ENCODE measurements at regions not wholly inside any gene's neighbourhood (a gene's known extent, or its start where the extent isn't known, plus 50 kb on each side); places are given as distances from the start of the nearest gene placed in this dataset.

- RAD21 ChIA-PET (ENCODE audit: unreplicated experiment), result no interaction called here
- WGBS (ENCODE audit: insufficient coverage, insufficient replicate concordance, low lambda C conversion rate, missing lambda C conversion rate), result 18% methylated on average over 2 of the region's 2 CpGs
- in situ Hi-C loops (cut with MboI) (no loop called here), intact Hi-C loops (cut with micrococcal nuclease; ENCODE audit: unreplicated experiment) (no loop called here)
- H4K20me1 ChIP-seq (ENCODE audit: control insufficient read depth, insufficient read depth), result no peaks in the 10 kb centered on the region
- no peak overlapping the region for H3K27ac ChIP-seq (ENCODE audit: control insufficient read depth, insufficient read depth)
- no peaks in the 10 kb centered on the region for H3K27me3 ChIP-seq (replicated peaks in 1 of 2; ENCODE audit: control insufficient read depth in 2 of 2, insufficient read depth in 2 of 2, low read length in 1 of 2)
- H3K36me3 ChIP-seq (ENCODE audit: control insufficient read depth in 2 of 2, insufficient read depth in 2 of 2, low read length in 1 of 2), result no peaks in the 10 kb centered on the region
- DNase-seq (ENCODE audit: low read depth, low spot score) (no peak), FAIRE-seq (no peak), ATAC-seq (no peak)
- CTCF ChIA-PET, result no interaction called here
- no peak overlapping the region for H3K4me3 ChIP-seq
- H3K79me2 ChIP-seq (ENCODE audit: control insufficient read depth, insufficient read depth, low read length), result no peaks in the 10 kb centered on the region
- no peaks in the 10 kb centered on the region for H3K4me1 ChIP-seq (ENCODE audit: control insufficient read depth, insufficient read depth, low read length)
- no TSS peak for BruUV-seq (replicated peaks)
- POLR2A ChIA-PET, result no interaction called here
- H3K4me2 ChIP-seq (ENCODE audit: control insufficient read depth, insufficient read depth), result no peak overlapping the region
- no peak overlapping the region for H3K9ac ChIP-seq (ENCODE audit: control insufficient read depth, insufficient read depth, low read length)
- TF ChIP-seq ZSCAN29 (IDR thresholded peaks at IDR 0.05), result no peak
- TF ChIP-seq, protein P1, sequence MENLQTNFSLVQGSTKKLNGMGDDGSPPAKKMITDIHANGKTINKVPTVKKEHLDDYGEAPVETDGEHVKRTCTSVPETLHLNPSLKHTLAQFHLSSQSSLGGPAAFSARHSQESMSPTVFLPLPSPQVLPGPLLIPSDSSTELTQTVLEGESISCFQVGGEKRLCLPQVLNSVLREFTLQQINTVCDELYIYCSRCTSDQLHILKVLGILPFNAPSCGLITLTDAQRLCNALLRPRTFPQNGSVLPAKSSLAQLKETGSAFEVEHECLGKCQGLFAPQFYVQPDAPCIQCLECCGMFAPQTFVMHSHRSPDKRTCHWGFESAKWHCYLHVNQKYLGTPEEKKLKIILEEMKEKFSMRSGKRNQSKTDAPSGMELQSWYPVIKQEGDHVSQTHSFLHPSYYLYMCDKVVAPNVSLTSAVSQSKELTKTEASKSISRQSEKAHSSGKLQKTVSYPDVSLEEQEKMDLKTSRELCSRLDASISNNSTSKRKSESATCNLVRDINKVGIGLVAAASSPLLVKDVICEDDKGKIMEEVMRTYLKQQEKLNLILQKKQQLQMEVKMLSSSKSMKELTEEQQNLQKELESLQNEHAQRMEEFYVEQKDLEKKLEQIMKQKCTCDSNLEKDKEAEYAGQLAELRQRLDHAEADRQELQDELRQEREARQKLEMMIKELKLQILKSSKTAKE (IDR thresholded peaks at IDR 0.05; ENCODE audit: low read depth, poor library complexity, severe bottlenecking), result no peak
- no peak for TF ChIP-seq CHD2 (IDR thresholded peaks at IDR 0.05; ENCODE audit: borderline replicate concordance, low read depth, low read length)
- no peak overlapping the region for H2AFZ ChIP-seq (ENCODE audit: control insufficient read depth, low read depth, low read length)
- SMC1A ChIA-PET (ENCODE audit: uncharacterized antibody, unreplicated experiment), result interaction anchor here (0.7 kb wide), 1 partner anchor 31 kb away, joined by 3 read pairs; no protein-coding TSS in a partner anchor
- no peaks in the 10 kb centered on the region for H3K9me3 ChIP-seq (replicated peaks; ENCODE audit: control insufficient read depth, insufficient read depth, low read length)
These were observed 84.4 kb upstream of the ID4 start for GRCh38 chr6:19752746-19753145.

- SMC1A ChIA-PET (ENCODE audit: uncharacterized antibody, unreplicated experiment), result no interaction called here
- Histone ChIP-seq H3K27me3 (replicated peaks in 1 of 2; ENCODE audit: control insufficient read depth in 2 of 2, insufficient read depth in 2 of 2, low read length in 1 of 2) (no peaks in the 10 kb centered on the region), H2AFZ (ENCODE audit: control insufficient read depth, low read depth, low read length) (no peak overlapping the region), H4K20me1 (ENCODE audit: control insufficient read depth, insufficient read depth) (no peaks in the 10 kb centered on the region), H3K79me2 (ENCODE audit: control insufficient read depth, insufficient read depth, low read length) (no peaks in the 10 kb centered on the region), H3K9ac (ENCODE audit: control insufficient read depth, insufficient read depth, low read length) (no peak overlapping the region), H3K4me1 (ENCODE audit: control insufficient read depth, insufficient read depth, low read length) (no peaks in the 10 kb centered on the region), H3K4me2 (ENCODE audit: control insufficient read depth, insufficient read depth) (no peak overlapping the region), H3K36me3 (ENCODE audit: control insufficient read depth in 2 of 2, insufficient read depth in 2 of 2, low read length in 1 of 2) (no peaks in the 10 kb centered on the region), H3K4me3 (no peak overlapping the region), H3K9me3 (replicated peaks; ENCODE audit: control insufficient read depth, insufficient read depth, low read length) (no peaks in the 10 kb centered on the region), H3K27ac (ENCODE audit: control insufficient read depth, insufficient read depth) (no peak overlapping the region)
- FAIRE-seq (no peak), DNase-seq (ENCODE audit: low read depth, low spot score) (no peak), ATAC-seq (no peak)
- in situ Hi-C loops (cut with MboI) (no loop called here), intact Hi-C loops (cut with micrococcal nuclease; ENCODE audit: unreplicated experiment) (no loop called here)
- TF ChIP-seq HSF1 (IDR thresholded peaks at IDR 0.05; ENCODE audit: low read depth, low read length) (no peak), NR2F1 (conservative IDR thresholded peaks at IDR 0.05) (no peak), ZBED1 (IDR thresholded peaks at IDR 0.05; ENCODE audit: borderline replicate concordance) (no peak), JUNB (IDR thresholded peaks at IDR 0.05) (no peak)
- TF ChIP-seq, protein P2, sequence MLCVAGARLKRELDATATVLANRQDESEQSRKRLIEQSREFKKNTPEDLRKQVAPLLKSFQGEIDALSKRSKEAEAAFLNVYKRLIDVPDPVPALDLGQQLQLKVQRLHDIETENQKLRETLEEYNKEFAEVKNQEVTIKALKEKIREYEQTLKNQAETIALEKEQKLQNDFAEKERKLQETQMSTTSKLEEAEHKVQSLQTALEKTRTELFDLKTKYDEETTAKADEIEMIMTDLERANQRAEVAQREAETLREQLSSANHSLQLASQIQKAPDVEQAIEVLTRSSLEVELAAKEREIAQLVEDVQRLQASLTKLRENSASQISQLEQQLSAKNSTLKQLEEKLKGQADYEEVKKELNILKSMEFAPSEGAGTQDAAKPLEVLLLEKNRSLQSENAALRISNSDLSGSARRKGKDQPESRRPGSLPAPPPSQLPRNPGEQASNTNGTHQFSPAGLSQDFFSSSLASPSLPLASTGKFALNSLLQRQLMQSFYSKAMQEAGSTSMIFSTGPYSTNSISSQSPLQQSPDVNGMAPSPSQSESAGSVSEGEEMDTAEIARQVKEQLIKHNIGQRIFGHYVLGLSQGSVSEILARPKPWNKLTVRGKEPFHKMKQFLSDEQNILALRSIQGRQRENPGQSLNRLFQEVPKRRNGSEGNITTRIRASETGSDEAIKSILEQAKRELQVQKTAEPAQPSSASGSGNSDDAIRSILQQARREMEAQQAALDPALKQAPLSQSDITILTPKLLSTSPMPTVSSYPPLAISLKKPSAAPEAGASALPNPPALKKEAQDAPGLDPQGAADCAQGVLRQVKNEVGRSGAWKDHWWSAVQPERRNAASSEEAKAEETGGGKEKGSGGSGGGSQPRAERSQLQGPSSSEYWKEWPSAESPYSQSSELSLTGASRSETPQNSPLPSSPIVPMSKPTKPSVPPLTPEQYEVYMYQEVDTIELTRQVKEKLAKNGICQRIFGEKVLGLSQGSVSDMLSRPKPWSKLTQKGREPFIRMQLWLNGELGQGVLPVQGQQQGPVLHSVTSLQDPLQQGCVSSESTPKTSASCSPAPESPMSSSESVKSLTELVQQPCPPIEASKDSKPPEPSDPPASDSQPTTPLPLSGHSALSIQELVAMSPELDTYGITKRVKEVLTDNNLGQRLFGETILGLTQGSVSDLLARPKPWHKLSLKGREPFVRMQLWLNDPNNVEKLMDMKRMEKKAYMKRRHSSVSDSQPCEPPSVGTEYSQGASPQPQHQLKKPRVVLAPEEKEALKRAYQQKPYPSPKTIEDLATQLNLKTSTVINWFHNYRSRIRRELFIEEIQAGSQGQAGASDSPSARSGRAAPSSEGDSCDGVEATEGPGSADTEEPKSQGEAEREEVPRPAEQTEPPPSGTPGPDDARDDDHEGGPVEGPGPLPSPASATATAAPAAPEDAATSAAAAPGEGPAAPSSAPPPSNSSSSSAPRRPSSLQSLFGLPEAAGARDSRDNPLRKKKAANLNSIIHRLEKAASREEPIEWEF (IDR thresholded peaks at IDR 0.05; ENCODE audit: insufficient replicate concordance, low read depth, low read length), result no peak
- POLR2A ChIA-PET, result no interaction called here
- no TSS peak for BruUV-seq (replicated peaks)
- RAD21 ChIA-PET (ENCODE audit: unreplicated experiment), result no interaction called here
- WGBS (ENCODE audit: insufficient coverage, insufficient replicate concordance, low lambda C conversion rate, missing lambda C conversion rate), result 54% methylated on average over 5 of the region's 5 CpGs
- CTCF ChIA-PET, result interaction anchor here (0.6 kb wide), 1 partner anchor 597 kb away, joined by 3 read pairs; no protein-coding TSS in a partner anchor
These were observed 83.3 kb upstream of the ID4 start for GRCh38 chr6:19753826-19754225.

Data from GM12878 (cell line).